ENCODE measurements at regions not wholly inside any gene's neighbourhood (a gene's known extent, or its start where the extent isn't known, plus 50 kb on each side); places are given as distances from the start of the nearest gene placed in this dataset.

DNA sequence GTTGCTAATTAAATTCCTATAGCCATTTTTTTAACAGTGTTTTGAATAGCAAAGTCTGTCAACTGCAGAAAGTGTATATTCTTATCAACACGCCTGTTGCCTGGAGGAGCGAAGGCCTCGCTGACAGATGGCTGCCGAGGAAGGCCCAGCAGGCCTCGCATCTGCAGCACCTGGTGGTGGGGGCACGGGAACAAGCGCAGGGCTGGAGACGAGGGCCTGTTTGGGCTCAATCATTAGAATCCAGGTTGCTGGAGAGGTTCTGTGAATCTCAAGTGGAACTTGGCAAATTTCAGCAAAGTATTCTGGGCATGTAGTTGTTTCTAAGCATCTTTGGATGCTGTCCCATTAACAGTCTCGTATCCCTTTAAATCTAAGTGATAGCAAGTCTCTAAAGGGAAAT is 66.1 kb upstream of the FAM204A start:
- DNase-seq = no peak

DNA sequence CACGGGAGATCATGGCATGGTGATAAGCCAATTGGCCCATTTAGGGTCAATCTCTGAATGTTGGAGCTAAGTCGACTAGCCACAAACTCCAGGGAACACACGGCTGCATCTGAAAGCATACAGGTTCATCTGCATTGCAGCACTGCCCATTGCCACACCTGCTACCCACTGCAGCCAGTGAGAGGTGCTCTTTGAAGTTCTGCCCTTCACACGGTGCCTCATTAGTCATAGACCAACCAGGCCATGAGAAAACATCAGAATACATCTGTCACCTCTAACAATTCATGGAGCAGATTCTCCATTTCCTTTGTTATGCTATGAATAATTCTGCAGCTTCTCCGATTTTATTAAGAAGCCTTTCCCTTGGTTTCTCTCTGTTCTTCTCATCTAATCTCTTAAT is 65.7 kb upstream of the FAM204A start:
- no peak for DNase-seq

DNA sequence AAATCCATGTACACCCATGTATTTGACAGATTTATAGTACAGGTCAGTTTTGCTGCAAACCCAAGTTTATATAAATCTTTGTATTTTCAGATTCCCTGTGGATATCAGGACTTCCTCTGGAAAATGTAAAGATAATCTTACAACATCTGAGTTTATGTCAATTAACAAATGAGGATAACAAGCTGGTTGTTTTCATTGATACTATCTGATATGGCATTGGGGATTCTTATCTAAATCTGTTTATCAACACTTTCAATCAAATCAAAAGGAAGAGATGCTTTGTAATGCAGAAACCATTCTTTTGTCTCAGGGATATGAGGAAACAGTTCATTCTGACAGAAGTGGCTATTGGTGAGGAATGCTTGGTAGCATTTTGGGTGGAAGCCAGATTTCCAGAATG is 64.9 kb upstream of the FAM204A start:
- no peak for DNase-seq

DNA sequence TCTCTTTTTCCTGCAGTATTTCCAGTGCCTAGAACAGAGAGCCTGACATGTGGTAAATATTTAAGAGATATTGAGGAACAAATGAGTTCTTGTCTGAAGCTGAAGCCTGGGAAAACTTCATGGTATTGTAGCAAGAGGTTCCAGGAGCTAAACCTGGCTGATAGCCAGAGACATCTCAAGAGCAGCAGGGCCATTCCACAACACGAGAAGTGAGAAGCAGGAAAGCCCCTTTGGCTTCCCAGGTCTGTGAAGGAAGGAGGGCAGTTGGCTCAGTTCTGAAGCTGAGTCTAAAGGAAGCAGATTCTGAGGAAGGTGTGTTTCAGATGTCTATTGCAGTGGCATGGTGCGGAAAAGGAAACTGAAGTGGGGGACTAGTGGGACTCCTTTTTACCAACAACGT is 63.8 kb upstream of the FAM204A start:
- DNase-seq = no peak

DNA sequence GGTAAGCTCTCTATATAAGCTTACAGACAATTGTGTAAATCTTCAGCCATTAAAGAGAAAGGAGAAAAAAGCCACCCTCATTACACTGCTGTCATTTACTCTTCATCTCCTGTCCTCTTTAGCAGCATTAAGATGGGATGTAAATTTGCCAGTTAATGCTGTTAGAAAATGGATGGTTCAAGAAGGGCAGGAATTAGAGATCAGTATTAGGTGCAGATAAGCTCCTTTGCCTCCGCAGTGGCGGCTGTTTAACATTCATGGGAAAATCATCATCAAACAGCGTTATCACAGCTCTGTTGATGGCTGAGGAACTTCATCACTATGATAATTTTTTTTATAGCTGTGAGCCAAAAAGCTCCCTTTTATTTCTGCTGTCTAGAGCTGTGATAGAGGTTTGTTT is 61.8 kb upstream of the FAM204A start:
- DNase-seq = no peak

DNA sequence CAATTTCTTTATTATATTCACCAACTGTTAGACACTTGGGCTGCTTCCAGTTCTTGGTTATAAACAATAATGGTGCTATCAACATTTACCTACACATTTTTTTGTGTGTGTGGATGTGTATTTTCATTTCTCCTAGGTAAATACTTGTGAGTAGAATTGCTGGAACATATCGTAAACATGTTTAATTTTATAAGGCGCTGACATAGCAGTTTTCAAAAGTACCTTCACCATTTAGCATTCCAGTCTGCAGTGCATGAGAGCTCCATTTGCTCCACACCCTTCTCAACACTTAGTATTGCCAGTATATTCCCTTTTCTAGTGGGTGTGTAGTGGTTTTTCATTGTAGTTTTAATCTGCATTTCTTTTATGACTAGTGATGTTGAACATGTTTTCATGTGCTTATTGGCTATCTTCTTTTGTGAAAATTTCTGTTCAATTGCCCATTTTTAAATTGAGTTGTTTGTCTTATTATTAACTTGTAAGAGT is 59.6 kb upstream of the FAM204A start:
- DNase-seq = no peak

DNA sequence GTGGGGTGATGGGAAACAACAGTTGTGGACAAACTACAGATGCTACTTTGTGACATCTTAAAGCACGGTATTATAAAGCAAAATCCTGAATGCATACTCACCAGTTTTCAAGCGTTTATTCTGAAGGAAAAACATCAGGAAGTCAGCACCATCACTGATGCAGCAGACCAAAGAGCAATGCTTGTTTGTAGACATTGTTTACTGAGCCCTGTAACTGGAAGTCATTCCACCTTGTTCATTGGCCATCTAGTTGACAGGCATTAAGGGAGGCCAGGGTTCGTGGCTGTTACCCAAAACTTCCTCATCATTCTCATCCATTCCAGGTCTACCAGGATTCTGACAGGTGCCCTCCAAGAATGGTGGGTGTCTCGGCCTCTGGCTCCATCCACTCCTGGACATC is 55.3 kb upstream of the FAM204A start:
- no peak for DNase-seq

DNA sequence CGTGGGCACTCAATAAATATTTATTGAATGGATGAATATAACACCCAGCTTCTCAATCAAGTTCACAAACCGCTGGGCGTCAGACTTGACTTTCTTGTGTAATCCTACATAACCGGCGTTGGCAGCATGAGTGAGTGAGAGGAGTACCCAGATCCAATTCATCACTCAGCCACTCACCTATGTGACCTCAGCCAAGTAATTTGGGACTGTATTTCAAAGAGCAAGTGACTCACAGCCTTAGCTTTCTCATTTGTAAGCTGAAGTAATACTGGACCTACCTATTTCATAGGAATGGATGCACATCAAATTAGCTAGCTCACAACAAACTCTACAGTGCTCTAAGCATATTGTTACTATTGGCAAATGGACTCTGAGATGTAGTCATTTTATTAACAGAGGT is 53.8 kb upstream of the FAM204A start:
- no peak for DNase-seq

DNA sequence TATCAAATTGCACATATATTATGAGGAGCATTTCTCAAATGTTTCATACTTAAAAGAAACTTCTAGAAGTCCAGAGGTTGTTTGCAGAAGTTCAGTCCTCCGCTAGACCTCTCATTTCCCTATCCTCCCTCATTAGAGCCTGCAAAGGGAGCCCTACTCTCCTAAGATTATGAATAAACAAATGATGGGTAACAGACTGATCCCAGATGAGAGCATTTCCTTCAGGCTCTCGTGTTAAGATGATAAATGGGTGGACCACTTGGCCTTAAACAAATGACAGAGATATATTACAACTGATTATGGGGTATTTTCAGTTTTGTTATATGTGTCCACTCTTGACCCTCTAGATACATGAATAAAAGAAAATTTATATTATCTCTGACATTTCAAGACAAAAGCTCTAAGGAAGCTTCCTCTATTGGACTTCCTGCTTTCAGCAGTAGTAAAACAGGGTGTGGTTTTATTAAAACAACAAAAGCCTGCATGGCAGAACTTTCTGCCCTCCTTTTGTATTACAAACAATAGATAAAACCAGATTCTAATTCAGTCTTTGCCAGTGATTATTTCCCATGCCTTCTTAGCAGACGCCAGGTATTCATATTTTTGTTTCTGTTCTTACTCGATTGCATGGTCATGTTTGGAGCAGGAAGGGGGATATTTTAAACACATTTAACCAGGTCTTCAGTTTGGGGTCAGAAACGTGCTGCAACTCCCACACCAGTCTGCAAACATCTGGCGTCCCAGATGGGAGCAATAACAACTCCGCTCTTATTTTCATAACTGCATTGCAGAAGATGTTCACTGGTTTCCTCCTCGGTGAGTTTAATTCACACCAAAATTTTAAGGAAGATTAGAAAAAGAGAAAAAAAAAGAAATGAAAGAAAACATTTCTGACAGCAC is 52.4 kb upstream of the FAM204A start:
- DNase-seq = no peak

DNA sequence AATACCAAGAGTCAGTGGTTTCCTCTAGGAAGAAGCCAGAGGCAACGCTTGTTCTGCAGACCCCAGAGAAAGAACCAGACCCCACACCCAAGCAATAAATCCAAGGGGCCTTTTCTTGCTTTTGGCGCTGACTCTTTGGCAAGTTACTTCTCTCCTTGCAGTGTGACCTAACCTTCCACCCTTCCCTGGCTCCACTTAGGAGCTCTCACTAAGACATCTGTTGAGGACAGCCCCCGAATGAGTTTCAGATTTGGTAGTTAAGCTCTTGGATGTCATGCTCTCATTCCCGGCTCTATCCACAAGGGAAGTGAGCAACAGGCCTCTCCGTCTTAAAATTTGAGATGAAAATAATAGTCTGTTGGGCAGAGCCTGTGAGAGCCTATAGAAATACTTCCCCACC is 50.6 kb upstream of the FAM204A start:
- DNase-seq = no peak

All from SIG-M5 (cell line).